ENCODE measurements at regions not wholly inside any gene's neighbourhood (a gene's known extent, or its start where the extent isn't known, plus 50 kb on each side); places are given as distances from the start of the nearest gene placed in this dataset.

GRCh38 chr19:30910485-30911240, 438.6 kb downstream of the TSHZ3 start:
- no peak for DNase-seq (ENCODE audit: extremely low read depth, low read depth, low spot score)

- no peak for DNase-seq (ENCODE audit: extremely low read depth, low read depth, low spot score)
These were observed 440.0 kb downstream of the TSHZ3 start for GRCh38 chr19:30909216-30909615.

GRCh38 chr19:30908262-30908771, 440.9 kb downstream of the TSHZ3 start:
- DNase-seq (ENCODE audit: extremely low read depth, low read depth, low spot score) = no peak

- no peak for DNase-seq (ENCODE audit: extremely low read depth, low read depth, low spot score)
These were observed 442.4 kb downstream of the TSHZ3 start for GRCh38 chr19:30906871-30907270.

GRCh38 chr19:30900051-30900450, 449.2 kb downstream of the TSHZ3 start:
- no peak for DNase-seq (ENCODE audit: extremely low read depth, low read depth, low spot score)

GRCh38 chr19:30898353-30899103, 450.7 kb downstream of the TSHZ3 start:
- no peak for DNase-seq (ENCODE audit: extremely low read depth, low read depth, low spot score)

- no peak for DNase-seq (ENCODE audit: extremely low read depth, low read depth, low spot score)
These were observed 451.7 kb downstream of the TSHZ3 start for GRCh38 chr19:30897553-30897952.

GRCh38 chr19:30897034-30897433, 452.2 kb downstream of the TSHZ3 start:
- no peak for DNase-seq (ENCODE audit: extremely low read depth, low read depth, low spot score)

- DNase-seq (ENCODE audit: extremely low read depth, low read depth, low spot score) = no peak
These were observed 452.7 kb downstream of the TSHZ3 start for GRCh38 chr19:30896554-30896953.

GRCh38 chr19:30895946-30896345, 453.3 kb downstream of the TSHZ3 start:
- DNase-seq (ENCODE audit: extremely low read depth, low read depth, low spot score) = no peak

- DNase-seq (ENCODE audit: extremely low read depth, low read depth, low spot score) = no peak
These were observed 458.2 kb downstream of the TSHZ3 start for GRCh38 chr19:30891051-30891450.

GRCh38 chr19:30890033-30890432, 459.2 kb downstream of the TSHZ3 start:
- DNase-seq (ENCODE audit: extremely low read depth, low read depth, low spot score) = no peak

- no peak for DNase-seq (ENCODE audit: extremely low read depth, low read depth, low spot score)
These were observed 460.3 kb downstream of the TSHZ3 start for GRCh38 chr19:30888937-30889336.

GRCh38 chr19:30887042-30887441, 462.2 kb downstream of the TSHZ3 start:
- DNase-seq (ENCODE audit: extremely low read depth, low read depth, low spot score) = no peak

- no peak for DNase-seq (ENCODE audit: extremely low read depth, low read depth, low spot score)
These were observed 463.0 kb downstream of the TSHZ3 start for GRCh38 chr19:30886222-30886621.

GRCh38 chr19:30884146-30884812, 465.0 kb downstream of the TSHZ3 start:
- no peak for DNase-seq (ENCODE audit: extremely low read depth, low read depth, low spot score)

- no peak for DNase-seq (ENCODE audit: extremely low read depth, low read depth, low spot score)
These were observed 466.2 kb downstream of the TSHZ3 start for GRCh38 chr19:30883071-30883470.

GRCh38 chr19:30882411-30883005, 466.7 kb downstream of the TSHZ3 start:
- DNase-seq (ENCODE audit: extremely low read depth, low read depth, low spot score) = no peak

GRCh38 chr19:30881930-30882329, 467.3 kb downstream of the TSHZ3 start:
- no peak for DNase-seq (ENCODE audit: extremely low read depth, low read depth, low spot score)

GRCh38 chr19:30881281-30881680, 468.0 kb downstream of the TSHZ3 start:
- DNase-seq (ENCODE audit: extremely low read depth, low read depth, low spot score) = no peak

GRCh38 chr19:30880551-30880950, 468.7 kb downstream of the TSHZ3 start:
- DNase-seq (ENCODE audit: extremely low read depth, low read depth, low spot score) = no peak
